Brain microvascular endothelial cell (primary cell): ENCODE measurements at regions not wholly inside any gene's neighbourhood (a gene's known extent, or its start where the extent isn't known, plus 50 kb on each side); places are given as distances from the start of the nearest gene placed in this dataset.
A peak's percentile ranks its signal among the peaks of the same experiment; 100 is the strongest.

Source experiments
- DNase-seq: peaks from one replicate; pipeline ENCODE4 v3.0.0-alpha.2; 2020
- H3K27ac ChIP-seq: fragments of 250-450 bp; sonication (Bioruptor Pico); 2 replicates; pipeline ENCODE4 v1.5.1; 2020; ENCODE audit warnings: mild to moderate bottlenecking, moderate library complexity
- H3K27me3 ChIP-seq: fragments of 250-450 bp; sonication (Bioruptor Pico); replicated peaks from 2 replicates; pipeline ENCODE4 v1.5.1; 2020; ENCODE audit warnings: mild to moderate bottlenecking
- H3K36me3 ChIP-seq: fragments of 250-450 bp; sonication (Bioruptor Pico); replicated peaks from 2 replicates; pipeline ENCODE4 v1.5.1; 2020; ENCODE audit warnings: mild to moderate bottlenecking
- H3K4me3 ChIP-seq: 2 replicates; pipeline ENCODE4 v1.5.1; 2011; ENCODE audit warnings: low read depth, mild to moderate bottlenecking, control low read depth, low read length, moderate library complexity
- in situ Hi-C: cut with HindIII; loops from 2 replicates; pipeline ENCODE4 v1.10.0; 2017; ENCODE audit warnings: low sequenced_read_pairs, low pct_ligation_motif_present
- TF ChIP-seq, protein P1 (sequence below): IDR thresholded peaks from 2 replicates; pipeline ENCODE4 v1.5.1; 2011; ENCODE audit warnings: low read depth, mild to moderate bottlenecking, moderate library complexity, low read length, control low read depth, inconsistent platforms; ENCODE audit errors: missing control alignments

DNA sequence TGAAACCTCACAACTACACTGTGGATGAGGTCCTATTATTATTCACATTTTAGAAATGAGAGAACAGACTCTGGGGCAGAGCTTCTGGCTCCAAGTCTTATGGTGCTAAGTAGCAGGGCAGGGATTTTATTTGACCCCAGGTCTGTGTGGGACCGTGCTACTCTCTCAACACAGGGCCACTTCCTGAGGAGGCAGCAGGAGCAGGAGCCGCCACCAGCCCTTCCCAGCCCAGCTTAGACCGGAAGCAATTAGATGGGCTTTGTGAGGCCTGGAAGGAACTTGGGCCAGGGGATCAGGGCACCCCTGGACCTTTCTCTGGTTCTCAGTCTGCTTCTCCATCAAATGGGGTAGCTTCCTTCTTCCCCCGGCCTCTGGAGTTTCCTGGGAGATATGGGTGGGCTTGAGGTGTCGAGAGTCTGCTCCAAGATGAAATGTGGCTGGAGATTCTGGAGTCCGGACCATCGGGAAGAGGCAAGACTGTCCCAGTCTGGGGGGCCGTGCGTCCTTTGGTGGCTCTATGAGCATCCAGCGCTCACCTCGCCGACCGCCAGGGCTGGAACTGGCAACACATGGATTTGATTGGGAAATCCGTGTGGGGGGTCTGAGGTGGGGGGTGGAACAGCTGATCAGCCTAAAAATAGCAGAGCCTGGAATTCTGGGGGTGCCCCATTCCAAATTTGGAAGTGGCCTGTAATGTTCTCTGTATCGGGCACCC is 136.8 kb downstream of the FOXD2 start:
- Histone ChIP-seq H3K27me3 (no peaks in the 10 kb centered on the region), H3K36me3 (no peaks in the 10 kb centered on the region), H3K4me3 (no peak overlapping the region), H3K27ac (no peak overlapping the region)
- TF ChIP-seq, protein P1, sequence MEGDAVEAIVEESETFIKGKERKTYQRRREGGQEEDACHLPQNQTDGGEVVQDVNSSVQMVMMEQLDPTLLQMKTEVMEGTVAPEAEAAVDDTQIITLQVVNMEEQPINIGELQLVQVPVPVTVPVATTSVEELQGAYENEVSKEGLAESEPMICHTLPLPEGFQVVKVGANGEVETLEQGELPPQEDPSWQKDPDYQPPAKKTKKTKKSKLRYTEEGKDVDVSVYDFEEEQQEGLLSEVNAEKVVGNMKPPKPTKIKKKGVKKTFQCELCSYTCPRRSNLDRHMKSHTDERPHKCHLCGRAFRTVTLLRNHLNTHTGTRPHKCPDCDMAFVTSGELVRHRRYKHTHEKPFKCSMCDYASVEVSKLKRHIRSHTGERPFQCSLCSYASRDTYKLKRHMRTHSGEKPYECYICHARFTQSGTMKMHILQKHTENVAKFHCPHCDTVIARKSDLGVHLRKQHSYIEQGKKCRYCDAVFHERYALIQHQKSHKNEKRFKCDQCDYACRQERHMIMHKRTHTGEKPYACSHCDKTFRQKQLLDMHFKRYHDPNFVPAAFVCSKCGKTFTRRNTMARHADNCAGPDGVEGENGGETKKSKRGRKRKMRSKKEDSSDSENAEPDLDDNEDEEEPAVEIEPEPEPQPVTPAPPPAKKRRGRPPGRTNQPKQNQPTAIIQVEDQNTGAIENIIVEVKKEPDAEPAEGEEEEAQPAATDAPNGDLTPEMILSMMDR = no peak
- DNase-seq = no peak
- in situ Hi-C loops = no loop called here

DNA sequence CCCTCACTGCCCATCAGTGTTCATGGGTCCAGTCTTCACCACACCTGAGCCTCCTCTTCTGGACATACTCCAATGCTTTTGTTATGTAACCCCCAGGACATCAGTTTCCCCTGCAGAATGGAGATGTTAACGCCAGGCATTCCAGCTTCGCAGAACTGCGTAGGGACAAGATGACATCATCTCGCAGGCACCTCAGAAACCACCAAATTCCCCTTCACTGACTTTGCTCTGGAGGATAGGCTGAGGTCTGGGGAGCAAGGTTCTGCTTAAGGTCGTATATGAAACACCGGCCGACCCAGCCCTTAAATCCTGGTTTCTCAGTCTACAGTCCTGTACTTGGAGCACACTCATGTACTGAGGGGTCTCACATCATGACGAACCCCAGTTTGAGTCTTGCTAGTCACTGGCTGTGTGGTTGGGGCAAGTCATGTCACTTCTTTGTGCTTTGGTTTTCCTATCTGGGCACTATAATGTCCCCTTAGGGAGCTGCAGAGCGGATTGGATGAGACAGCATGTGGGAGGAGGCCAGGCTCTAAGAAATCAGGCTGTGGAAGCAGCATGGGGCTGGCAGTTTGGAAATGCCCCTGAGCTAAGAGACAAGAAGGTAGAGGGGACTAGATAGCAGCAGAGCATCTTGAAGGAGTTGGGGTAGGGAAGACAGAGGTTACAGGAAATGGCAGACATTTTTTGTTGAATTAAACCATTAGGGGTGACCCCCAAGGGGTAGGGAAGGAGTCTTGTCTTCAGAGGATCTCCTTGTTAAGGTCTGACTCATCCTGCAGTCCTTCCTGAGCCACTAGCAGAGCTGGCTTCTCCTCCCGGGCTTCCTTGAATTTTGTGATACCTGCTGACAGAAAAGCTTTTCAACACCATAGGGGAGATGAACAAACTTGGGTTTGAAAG is 138.3 kb downstream of the FOXD2 start:
- in situ Hi-C loops = no loop called here
- no peak overlapping the region for H3K4me3 ChIP-seq
- peak; percentile 74 for DNase-seq
- TF ChIP-seq, protein P1 = no peak
- no peak overlapping the region for H3K27ac ChIP-seq
- H3K27me3 ChIP-seq = no peaks in the 10 kb centered on the region
- H3K36me3 ChIP-seq = no peaks in the 10 kb centered on the region

DNA sequence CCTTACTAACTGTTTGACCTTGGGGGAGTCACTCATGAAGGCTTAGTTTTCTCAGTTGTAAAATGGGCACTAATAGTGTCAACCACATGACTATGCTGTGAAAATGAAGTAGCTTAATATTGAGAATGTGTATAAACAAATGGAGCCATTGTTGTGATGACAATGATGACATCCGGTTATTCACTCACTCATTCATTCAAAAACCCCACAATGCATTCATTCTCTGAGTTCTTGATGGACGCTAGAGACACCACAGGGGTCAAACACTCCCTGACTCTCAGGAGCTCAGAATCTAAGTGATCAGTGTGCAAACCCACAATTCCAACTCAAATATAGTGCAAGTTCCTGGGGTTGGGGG is 138.9 kb downstream of the FOXD2 start:
- H3K27me3 ChIP-seq = no peaks in the 10 kb centered on the region
- in situ Hi-C loops = no loop called here
- H3K27ac ChIP-seq = no peak overlapping the region
- no peak overlapping the region for H3K4me3 ChIP-seq
- TF ChIP-seq, protein P1 = no peak
- no peaks in the 10 kb centered on the region for H3K36me3 ChIP-seq
- DNase-seq = no peak

DNA sequence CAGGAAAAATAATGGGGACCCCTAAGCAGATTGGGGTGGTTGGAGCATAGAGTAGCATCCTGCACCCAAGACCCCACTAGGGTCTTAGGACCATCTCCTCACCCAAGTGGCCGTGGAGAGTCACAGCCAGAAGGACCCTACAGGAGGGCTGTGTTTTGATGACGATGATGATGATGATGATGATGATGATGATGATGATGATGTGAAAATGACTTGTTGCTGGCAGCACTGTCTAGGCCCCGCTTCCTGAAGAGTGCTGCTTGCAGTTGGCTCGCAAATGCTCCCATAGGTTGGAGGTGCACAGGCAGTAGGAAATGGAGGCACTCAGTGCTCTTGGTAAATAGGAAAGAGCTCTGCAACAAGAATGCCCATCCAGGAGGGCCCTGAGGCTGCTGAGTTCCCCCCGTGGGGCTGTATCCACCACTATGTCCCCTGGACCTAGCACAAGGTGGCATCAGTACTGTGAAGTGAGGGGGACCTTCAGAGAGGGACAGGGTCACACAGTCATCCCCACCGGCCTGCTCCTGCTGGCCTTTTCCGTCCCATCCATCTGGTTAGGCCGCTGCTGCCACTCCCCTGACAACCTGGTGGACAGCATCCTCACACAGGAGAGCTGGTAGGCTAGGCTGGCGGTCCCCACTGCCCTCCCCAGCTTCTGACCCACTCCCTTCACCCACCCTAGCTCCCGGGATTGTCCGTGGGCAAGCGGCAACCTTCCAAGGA is 139.6 kb downstream of the FOXD2 start:
- in situ Hi-C loops = no loop called here

DNA sequence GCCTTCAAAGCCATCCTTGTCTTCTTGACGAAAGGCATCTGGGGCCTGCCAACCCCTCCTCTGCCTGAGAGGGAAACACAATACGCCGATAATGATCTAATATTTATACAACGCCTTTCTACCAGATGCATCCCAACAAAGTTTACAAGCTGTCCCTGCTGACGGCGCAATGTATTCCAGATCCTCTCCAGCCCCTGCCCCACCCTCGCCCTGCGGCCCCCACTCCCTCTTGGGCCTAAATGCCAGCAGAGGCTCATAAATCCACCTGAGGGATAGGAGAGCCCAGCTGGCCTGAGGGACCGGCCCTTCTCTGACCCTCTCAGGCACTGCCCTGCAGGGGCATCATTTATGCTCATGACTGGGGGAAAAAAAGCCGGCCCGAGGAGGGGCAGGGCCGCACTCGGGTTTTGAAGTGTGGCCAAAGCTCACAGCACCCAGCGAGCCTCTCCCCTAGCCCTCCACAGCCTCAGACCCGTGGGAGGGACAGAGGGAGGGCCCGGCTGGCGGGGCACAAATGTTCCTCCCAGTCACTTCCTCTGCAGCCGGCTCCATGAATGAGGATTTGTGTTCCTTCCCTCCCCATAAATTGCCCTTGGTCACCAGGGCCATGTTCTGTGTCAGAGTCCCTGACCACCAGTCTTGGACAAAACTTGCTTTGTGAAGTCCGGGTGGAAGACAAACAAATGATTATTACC is 140.3 kb downstream of the FOXD2 start:
- H3K27me3 ChIP-seq = no peaks in the 10 kb centered on the region
- H3K4me3 ChIP-seq = no peak overlapping the region
- H3K36me3 ChIP-seq = no peaks in the 10 kb centered on the region
- no peak for DNase-seq
- TF ChIP-seq, protein P1 = no peak
- in situ Hi-C loops = no loop called here
- H3K27ac ChIP-seq = no peak overlapping the region

More for the DNA sequence above, 139.6 kb downstream of the FOXD2 start:
- H3K27me3 ChIP-seq = no peaks in the 10 kb centered on the region
- DNase-seq = no peak
- no peak overlapping the region for H3K4me3 ChIP-seq
- TF ChIP-seq, protein P1 = no peak
- H3K27ac ChIP-seq = no peak overlapping the region
- H3K36me3 ChIP-seq = no peaks in the 10 kb centered on the region
